Neural cell (in vitro differentiated cells): ENCODE measurements at regions not wholly inside any gene's neighbourhood (a gene's known extent, or its start where the extent isn't known, plus 50 kb on each side); places are given as distances from the start of the nearest gene placed in this dataset.

Experiments
- H2AFZ ChIP-seq: fragments of 200-600, 300-800 bp; sonication (generic), shearing (Covaris generic); 2 replicates; pipeline ENCODE4 v1.6.0; 2014; ENCODE audit warnings: low read depth, mild to moderate bottlenecking, antibody characterized with exemption, low read length, moderate library complexity
- H3F3A ChIP-seq: fragments of 200-600 bp; shearing (Covaris generic); 2 replicates; pipeline ENCODE4 v1.6.1; 2016; ENCODE audit warnings: mild to moderate bottlenecking, moderate library complexity, mixed read lengths, antibody characterized with exemption, low read length; ENCODE audit not compliant: insufficient read depth, poor library complexity, severe bottlenecking
- H3K27ac ChIP-seq: fragments of 200-600, 300-800 bp; sonication (generic), shearing (Covaris generic); 2 replicates; pipeline ENCODE4 v1.5.1; 2014; ENCODE audit warnings: mild to moderate bottlenecking, low read length, moderate library complexity
- H3K27me3 ChIP-seq: fragments of 300-800, 200-600 bp; sonication (generic), shearing (Covaris generic); 2 replicates; pipeline ENCODE4 v1.6.0; 2014; ENCODE audit warnings: mild to moderate bottlenecking, low read depth, low read length, moderate library complexity; ENCODE audit not compliant: insufficient read depth
- H3K36me3 ChIP-seq: fragments of 300-800, 200-600 bp; sonication (generic), shearing (Covaris generic); 2 replicates; pipeline ENCODE4 v1.5.1; 2014; ENCODE audit warnings: mild to moderate bottlenecking, antibody characterized with exemption, low read length, moderate library complexity; ENCODE audit not compliant: insufficient read depth
- H3K4me2 ChIP-seq: fragments of 300-800, 200-600 bp; sonication (generic), shearing (Covaris generic); 2 replicates; pipeline ENCODE4 v1.6.0; 2014; ENCODE audit warnings: mild to moderate bottlenecking, low read length
- H3K4me3 ChIP-seq: fragments of 300-800, 200-600 bp; sonication (generic), shearing (Covaris generic); 2 replicates; pipeline ENCODE4 v1.5.1; 2014; ENCODE audit warnings: mild to moderate bottlenecking, low read length, moderate library complexity
- H3K79me2 ChIP-seq: fragments of 200-600 bp; shearing (Covaris generic); replicated peaks from 2 replicates; pipeline ENCODE4 v1.6.0; 2014; ENCODE audit warnings: mild to moderate bottlenecking, low read length, moderate library complexity; ENCODE audit not compliant: insufficient read depth
- H3K9ac ChIP-seq: fragments of 300-800, 200-600 bp; sonication (generic), shearing (Covaris generic); 2 replicates; pipeline ENCODE4 v1.6.1; 2016; ENCODE audit warnings: mild to moderate bottlenecking, low read length, mixed read lengths
- H3K9me2 ChIP-seq: fragments of 200-600 bp; shearing (Covaris generic); 2 replicates; pipeline ENCODE4 v1.6.1; 2016; ENCODE audit warnings: mild to moderate bottlenecking, low read length, mixed read lengths; ENCODE audit not compliant: insufficient read depth
- H3K9me3 ChIP-seq: fragments of 200-600, 300-800 bp; sonication (generic), shearing (Covaris generic); 2 replicates; pipeline ENCODE4 v1.6.1; 2016; ENCODE audit warnings: mild to moderate bottlenecking, mixed run types, low read length, moderate library complexity, mixed read lengths
- H4K20me1 ChIP-seq: fragments of 200-600 bp; shearing (Covaris generic); 2 replicates; pipeline ENCODE4 v1.6.1; 2016; ENCODE audit warnings: mild to moderate bottlenecking, mixed run types; ENCODE audit not compliant: insufficient read depth
- CTCF ChIP-seq: fragments of 450-650 bp; IDR thresholded peaks from 2 replicates; pipeline ENCODE4 v1.5.1; 2014; ENCODE audit warnings: antibody characterized with exemption, mild to moderate bottlenecking, moderate library complexity; ENCODE audit not compliant: poor library complexity, severe bottlenecking
- EP300 ChIP-seq: fragments of 450-650 bp; conservative IDR thresholded peaks from 2 replicates; pipeline ENCODE4 v1.6.1; 2014; ENCODE audit warnings: antibody characterized with exemption, mild to moderate bottlenecking, moderate library complexity; ENCODE audit not compliant: poor library complexity, severe bottlenecking
- EZH2 ChIP-seq: fragments of 200-600, 300-800 bp; shearing (Covaris generic), sonication (generic); IDR thresholded peaks from 2 replicates; pipeline ENCODE4 v1.6.1; 2014; ENCODE audit warnings: antibody characterized with exemption, low read length, borderline replicate concordance, mild to moderate bottlenecking; ENCODE audit not compliant: insufficient read depth, poor library complexity, severe bottlenecking
- MXI1 ChIP-seq: fragments of 450-650 bp; conservative IDR thresholded peaks from 2 replicates; pipeline ENCODE4 v1.6.1; 2014; ENCODE audit warnings: antibody characterized with exemption, mild to moderate bottlenecking; ENCODE audit not compliant: poor library complexity, severe bottlenecking
- POLR2AphosphoS5 ChIP-seq: IDR thresholded peaks from 2 replicates; pipeline ENCODE4 v1.6.1; 2012
- RAD21 ChIP-seq: fragments of 450-650 bp; conservative IDR thresholded peaks from 2 replicates; pipeline ENCODE4 v1.6.1; 2014; ENCODE audit warnings: antibody characterized with exemption, mild to moderate bottlenecking, moderate library complexity
- REST ChIP-seq: IDR thresholded peaks from 2 replicates; pipeline ENCODE4 v1.6.1; 2012; ENCODE audit warnings: borderline replicate concordance
- SMC3 ChIP-seq: fragments of 450-650 bp; conservative IDR thresholded peaks from 2 replicates; pipeline ENCODE4 v1.6.1; 2014; ENCODE audit warnings: antibody characterized with exemption, mild to moderate bottlenecking, moderate library complexity; ENCODE audit not compliant: poor library complexity
- TAF1 ChIP-seq: IDR thresholded peaks from 2 replicates; pipeline ENCODE4 v1.6.1; 2012; ENCODE audit warnings: low read depth

GRCh38 chr6:86423571-86423970, 513.8 kb upstream of the HTR1E start:
- H3F3A ChIP-seq, result no peaks in the 10 kb centered on the region
- H3K36me3 ChIP-seq, result no peaks in the 10 kb centered on the region
- H3K4me3 ChIP-seq, result no peak overlapping the region
- TF ChIP-seq EZH2, result no peak
- TF ChIP-seq EP300, result no peak
- TF ChIP-seq SMC3, result no peak
- TF ChIP-seq REST, result no peak
- TF ChIP-seq MXI1, result no peak
- no peak overlapping the region for H3K4me2 ChIP-seq
- no peak overlapping the region for H3K27ac ChIP-seq
- H3K27me3 ChIP-seq, result no peaks in the 10 kb centered on the region
- H4K20me1 ChIP-seq, result no peaks in the 10 kb centered on the region
- no peaks in the 10 kb centered on the region for H3K9me2 ChIP-seq
- no peaks in the 10 kb centered on the region for H3K79me2 ChIP-seq
- no peak overlapping the region for H3K9ac ChIP-seq
- H2AFZ ChIP-seq, result no peak overlapping the region
- no peaks in the 10 kb centered on the region for H3K9me3 ChIP-seq

GRCh38 chr6:86412057-86412456, 525.3 kb upstream of the HTR1E start:
- Histone ChIP-seq H3K27me3 (no peaks in the 10 kb centered on the region), H3F3A (no peaks in the 10 kb centered on the region), H4K20me1 (no peaks in the 10 kb centered on the region), H3K9me2 (no peaks in the 10 kb centered on the region), H3K79me2 (no peaks in the 10 kb centered on the region), H3K36me3 (no peaks in the 10 kb centered on the region), H3K4me2 (no peak overlapping the region), H3K9ac (no peak overlapping the region), H3K9me3 (no peaks in the 10 kb centered on the region), H2AFZ (no peak overlapping the region), H3K4me3 (no peak overlapping the region), H3K27ac (no peak overlapping the region)
- TF ChIP-seq REST (no peak), POLR2AphosphoS5 (no peak), EZH2 (no peak), CTCF (no peak), RAD21 (no peak), SMC3 (no peak), MXI1 (no peak), EP300 (no peak), TAF1 (no peak)
